ENCODE measurements at regions not wholly inside any gene's neighbourhood (a gene's known extent, or its start where the extent isn't known, plus 50 kb on each side); places are given as distances from the start of the nearest gene placed in this dataset.

DNA sequence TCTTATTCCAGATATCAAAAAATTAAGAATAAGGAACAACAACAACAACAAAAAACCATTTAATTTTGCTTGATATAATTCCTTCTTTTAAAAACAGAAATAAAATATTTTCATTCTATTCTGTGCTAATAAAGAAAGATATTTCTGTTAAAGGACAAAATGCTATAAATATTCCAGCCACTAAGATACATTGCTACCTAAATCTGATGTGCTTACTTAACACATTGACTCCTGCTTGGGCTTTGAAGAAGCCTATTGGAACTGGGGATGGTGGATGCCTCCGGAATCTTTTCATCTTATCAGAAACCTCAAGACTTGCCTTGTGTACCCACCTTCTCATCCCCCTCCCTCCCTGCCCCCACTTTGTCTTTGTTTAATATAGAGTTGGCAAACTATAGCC lies 320.2 kb downstream of the MEX3B start:
- no peak for TF ChIP-seq TAF1 (IDR thresholded peaks at IDR 0.05; ENCODE audit: borderline replicate concordance, insufficient read depth, low read length)
- no peak for TF ChIP-seq POLR2AphosphoS5 (IDR thresholded peaks at IDR 0.05; ENCODE audit: low read depth, low read length)
- TF ChIP-seq FOXP2 (optimal IDR thresholded peaks at IDR 0.05; ENCODE audit: borderline replicate concordance, extremely low read depth, extremely low read length, insufficient read depth) = no peak
- TF ChIP-seq, protein P1, sequence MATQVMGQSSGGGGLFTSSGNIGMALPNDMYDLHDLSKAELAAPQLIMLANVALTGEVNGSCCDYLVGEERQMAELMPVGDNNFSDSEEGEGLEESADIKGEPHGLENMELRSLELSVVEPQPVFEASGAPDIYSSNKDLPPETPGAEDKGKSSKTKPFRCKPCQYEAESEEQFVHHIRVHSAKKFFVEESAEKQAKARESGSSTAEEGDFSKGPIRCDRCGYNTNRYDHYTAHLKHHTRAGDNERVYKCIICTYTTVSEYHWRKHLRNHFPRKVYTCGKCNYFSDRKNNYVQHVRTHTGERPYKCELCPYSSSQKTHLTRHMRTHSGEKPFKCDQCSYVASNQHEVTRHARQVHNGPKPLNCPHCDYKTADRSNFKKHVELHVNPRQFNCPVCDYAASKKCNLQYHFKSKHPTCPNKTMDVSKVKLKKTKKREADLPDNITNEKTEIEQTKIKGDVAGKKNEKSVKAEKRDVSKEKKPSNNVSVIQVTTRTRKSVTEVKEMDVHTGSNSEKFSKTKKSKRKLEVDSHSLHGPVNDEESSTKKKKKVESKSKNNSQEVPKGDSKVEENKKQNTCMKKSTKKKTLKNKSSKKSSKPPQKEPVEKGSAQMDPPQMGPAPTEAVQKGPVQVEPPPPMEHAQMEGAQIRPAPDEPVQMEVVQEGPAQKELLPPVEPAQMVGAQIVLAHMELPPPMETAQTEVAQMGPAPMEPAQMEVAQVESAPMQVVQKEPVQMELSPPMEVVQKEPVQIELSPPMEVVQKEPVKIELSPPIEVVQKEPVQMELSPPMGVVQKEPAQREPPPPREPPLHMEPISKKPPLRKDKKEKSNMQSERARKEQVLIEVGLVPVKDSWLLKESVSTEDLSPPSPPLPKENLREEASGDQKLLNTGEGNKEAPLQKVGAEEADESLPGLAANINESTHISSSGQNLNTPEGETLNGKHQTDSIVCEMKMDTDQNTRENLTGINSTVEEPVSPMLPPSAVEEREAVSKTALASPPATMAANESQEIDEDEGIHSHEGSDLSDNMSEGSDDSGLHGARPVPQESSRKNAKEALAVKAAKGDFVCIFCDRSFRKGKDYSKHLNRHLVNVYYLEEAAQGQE (IDR thresholded peaks at IDR 0.05; ENCODE audit: insufficient read depth in 1 of 2, low read depth in 2 of 2, low read length in 2 of 2) = no peak
- TF ChIP-seq SIN3A (IDR thresholded peaks at IDR 0.05; ENCODE audit: borderline replicate concordance, insufficient read depth, low read length) = no peak

DNA sequence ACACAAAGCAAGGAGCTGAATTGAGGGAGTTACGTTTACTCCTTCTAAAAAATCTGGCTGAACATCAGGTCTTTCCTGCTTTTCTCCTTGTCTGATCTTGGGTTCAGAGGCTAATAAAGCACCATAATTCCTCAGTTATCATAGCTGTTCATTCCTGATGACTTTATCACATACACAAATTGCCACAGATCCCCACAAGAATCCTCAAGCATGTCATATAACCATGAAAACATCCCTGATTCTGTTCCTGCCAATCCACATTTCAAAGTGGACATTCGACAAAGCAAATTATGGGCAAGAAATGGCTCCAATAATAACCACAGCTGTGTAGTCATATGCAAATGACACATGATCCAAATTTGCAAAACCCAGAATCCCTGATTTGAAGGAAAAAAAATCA lies 321.3 kb downstream of the MEX3B start:
- TF ChIP-seq FOXP2 (optimal IDR thresholded peaks at IDR 0.05; ENCODE audit: borderline replicate concordance, extremely low read depth, extremely low read length, insufficient read depth) = no peak
- TF ChIP-seq POLR2AphosphoS5 (IDR thresholded peaks at IDR 0.05; ENCODE audit: low read depth, low read length) = no peak
- TF ChIP-seq, protein P1 (IDR thresholded peaks at IDR 0.05; ENCODE audit: insufficient read depth in 1 of 2, low read depth in 2 of 2, low read length in 2 of 2) = no peak
- no peak for TF ChIP-seq SIN3A (IDR thresholded peaks at IDR 0.05; ENCODE audit: borderline replicate concordance, insufficient read depth, low read length)

DNA sequence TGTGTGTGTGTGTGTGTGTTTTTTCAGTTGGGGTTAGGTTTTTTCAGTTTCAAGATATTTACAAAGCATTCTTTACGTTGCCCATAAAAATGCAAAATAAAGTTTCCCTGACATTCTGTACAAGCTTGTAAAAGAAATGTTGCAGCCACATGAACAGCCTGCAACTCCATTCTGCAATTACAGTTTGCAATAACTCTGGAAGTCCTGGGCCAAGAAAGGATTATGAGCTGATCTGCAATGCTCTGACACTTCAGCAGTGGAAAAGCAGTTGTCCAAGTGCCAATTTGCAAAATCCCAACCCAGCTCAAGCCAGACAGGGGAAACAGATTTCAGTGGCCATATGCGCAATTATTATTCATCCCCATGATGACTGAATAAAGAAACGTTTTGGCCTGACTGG lies 322.1 kb downstream of the MEX3B start:
- TF ChIP-seq FOXP2 (optimal IDR thresholded peaks at IDR 0.05; ENCODE audit: borderline replicate concordance, extremely low read depth, extremely low read length, insufficient read depth) (no peak), POLR2AphosphoS5 (IDR thresholded peaks at IDR 0.05; ENCODE audit: low read depth, low read length) (no peak), SIN3A (IDR thresholded peaks at IDR 0.05; ENCODE audit: borderline replicate concordance, insufficient read depth, low read length) (no peak), TAF1 (IDR thresholded peaks at IDR 0.05; ENCODE audit: borderline replicate concordance, insufficient read depth, low read length) (no peak)
- TF ChIP-seq, protein P1 (IDR thresholded peaks at IDR 0.05; ENCODE audit: insufficient read depth in 1 of 2, low read depth in 2 of 2, low read length in 2 of 2) = no peak

DNA sequence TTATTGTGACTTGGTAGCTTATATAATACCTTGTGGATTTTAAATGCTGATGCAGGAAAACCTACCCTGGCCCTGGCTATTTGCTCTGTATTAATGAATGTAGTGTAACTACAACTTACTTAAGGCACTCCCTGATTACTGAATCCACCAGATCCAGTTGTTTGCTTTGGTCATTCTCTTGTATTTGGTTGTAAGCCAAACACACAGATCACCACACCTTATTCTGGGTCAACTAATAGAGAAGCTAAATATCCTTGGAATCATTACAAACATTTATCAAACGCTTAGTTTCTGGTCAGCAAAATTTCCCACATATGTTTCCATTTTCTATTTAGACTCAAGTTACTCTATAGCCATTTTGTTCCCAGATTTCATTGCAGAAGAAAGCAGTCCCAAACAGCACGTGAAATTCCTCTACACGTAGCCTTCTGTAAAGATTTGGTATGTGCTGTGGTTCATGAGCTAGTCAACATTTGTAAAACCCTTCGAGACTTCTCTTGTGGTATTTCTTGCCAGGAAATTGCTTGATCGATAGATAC lies 322.6 kb downstream of the MEX3B start:
- TF ChIP-seq TAF1 (IDR thresholded peaks at IDR 0.05; ENCODE audit: borderline replicate concordance, insufficient read depth, low read length) = no peak
- TF ChIP-seq POLR2AphosphoS5 (IDR thresholded peaks at IDR 0.05; ENCODE audit: low read depth, low read length) = no peak
- TF ChIP-seq, protein P1 (IDR thresholded peaks at IDR 0.05; ENCODE audit: insufficient read depth in 1 of 2, low read depth in 2 of 2, low read length in 2 of 2) = no peak
- TF ChIP-seq FOXP2 (optimal IDR thresholded peaks at IDR 0.05; ENCODE audit: borderline replicate concordance, extremely low read depth, extremely low read length, insufficient read depth) = no peak
- TF ChIP-seq SIN3A (IDR thresholded peaks at IDR 0.05; ENCODE audit: borderline replicate concordance, insufficient read depth, low read length) = no peak

DNA sequence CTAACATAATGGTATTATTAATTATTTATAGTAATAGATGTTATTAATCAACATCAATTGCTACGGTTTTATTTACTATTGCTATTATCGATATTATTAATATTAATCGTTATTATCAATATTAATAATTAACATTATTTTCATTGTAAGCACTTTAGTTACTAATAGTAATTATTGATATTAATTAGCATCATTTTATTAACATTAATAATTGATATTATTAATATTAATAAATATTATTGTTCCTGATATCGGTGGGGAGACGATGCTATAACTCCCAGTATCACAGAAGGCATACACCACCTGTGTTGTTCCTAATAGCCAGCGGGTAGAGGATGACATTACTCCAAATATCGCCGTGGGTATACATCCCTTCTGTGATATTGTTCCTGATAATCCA lies 335.5 kb downstream of the MEX3B start:
- TF ChIP-seq, protein P1 (IDR thresholded peaks at IDR 0.05; ENCODE audit: insufficient read depth in 1 of 2, low read depth in 2 of 2, low read length in 2 of 2) = no peak
- TF ChIP-seq SIN3A (IDR thresholded peaks at IDR 0.05; ENCODE audit: borderline replicate concordance, insufficient read depth, low read length) (no peak), POLR2AphosphoS5 (IDR thresholded peaks at IDR 0.05; ENCODE audit: low read depth, low read length) (no peak), TAF1 (IDR thresholded peaks at IDR 0.05; ENCODE audit: borderline replicate concordance, insufficient read depth, low read length) (no peak), FOXP2 (optimal IDR thresholded peaks at IDR 0.05; ENCODE audit: borderline replicate concordance, extremely low read depth, extremely low read length, insufficient read depth) (no peak)

Data from PFSK-1 (cell line).